SU-DHL-6 (cell line): ENCODE measurements at regions not wholly inside any gene's neighbourhood (a gene's known extent, or its start where the extent isn't known, plus 50 kb on each side); places are given as distances from the start of the nearest gene placed in this dataset.

Experiments
- EZH2phosphoT487 ChIP-seq: fragments of 200-600 bp; sonication (generic), shearing (Covaris generic); conservative IDR thresholded peaks from 2 replicates; pipeline ENCODE4 v1.6.1; 2018; ENCODE audit warnings: mild to moderate bottlenecking, antibody characterized with exemption, low read length, moderate library complexity, mixed read lengths
- TF ChIP-seq, protein P1 (sequence below): fragments of 200-600 bp; sonication (generic); IDR thresholded peaks from one replicate; pipeline ENCODE4 v1.5.1; 2017; ENCODE audit warnings: antibody characterized with exemption, mild to moderate bottlenecking, low read length, moderate library complexity; ENCODE audit not compliant: insufficient read depth, poor library complexity, severe bottlenecking

GRCh38 chr2:145199827-145200706 lies 680.1 kb upstream of the ZEB2 start:
- TF ChIP-seq, protein P1, sequence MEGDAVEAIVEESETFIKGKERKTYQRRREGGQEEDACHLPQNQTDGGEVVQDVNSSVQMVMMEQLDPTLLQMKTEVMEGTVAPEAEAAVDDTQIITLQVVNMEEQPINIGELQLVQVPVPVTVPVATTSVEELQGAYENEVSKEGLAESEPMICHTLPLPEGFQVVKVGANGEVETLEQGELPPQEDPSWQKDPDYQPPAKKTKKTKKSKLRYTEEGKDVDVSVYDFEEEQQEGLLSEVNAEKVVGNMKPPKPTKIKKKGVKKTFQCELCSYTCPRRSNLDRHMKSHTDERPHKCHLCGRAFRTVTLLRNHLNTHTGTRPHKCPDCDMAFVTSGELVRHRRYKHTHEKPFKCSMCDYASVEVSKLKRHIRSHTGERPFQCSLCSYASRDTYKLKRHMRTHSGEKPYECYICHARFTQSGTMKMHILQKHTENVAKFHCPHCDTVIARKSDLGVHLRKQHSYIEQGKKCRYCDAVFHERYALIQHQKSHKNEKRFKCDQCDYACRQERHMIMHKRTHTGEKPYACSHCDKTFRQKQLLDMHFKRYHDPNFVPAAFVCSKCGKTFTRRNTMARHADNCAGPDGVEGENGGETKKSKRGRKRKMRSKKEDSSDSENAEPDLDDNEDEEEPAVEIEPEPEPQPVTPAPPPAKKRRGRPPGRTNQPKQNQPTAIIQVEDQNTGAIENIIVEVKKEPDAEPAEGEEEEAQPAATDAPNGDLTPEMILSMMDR = no peak
- TF ChIP-seq EZH2phosphoT487 = no peak
